ENCODE measurements at regions not wholly inside any gene's neighbourhood (a gene's known extent, or its start where the extent isn't known, plus 50 kb on each side); places are given as distances from the start of the nearest gene placed in this dataset.

- no TSS peak for BruUV-seq (replicated peaks)
- no peaks in the 10 kb centered on the region for H3K4me1 ChIP-seq (ENCODE audit: control insufficient read depth, extremely low read depth, insufficient read depth, low read length)
- no peaks in the 10 kb centered on the region for H3K27me3 ChIP-seq (ENCODE audit: control insufficient read depth in 2 of 2, insufficient read depth in 2 of 2, low read length in 2 of 2)
- H3K9me3 ChIP-seq (replicated peaks; ENCODE audit: control insufficient read depth, insufficient read depth, low read length): no peaks in the 10 kb centered on the region
- dilution Hi-C loops (cut with MboI; ENCODE audit: extremely low pct_ligation_motif_present, low sequenced_read_pairs) (no loop called here), intact Hi-C loops (cut with micrococcal nuclease) (no loop called here)
- FAIRE-seq: no peak
- H3K79me2 ChIP-seq (ENCODE audit: control insufficient read depth, insufficient read depth, low read length): no peaks in the 10 kb centered on the region
- ChIA-PET POLR2A (no interaction called here), CTCF (no interaction called here)
- H3K36me3 ChIP-seq (ENCODE audit: control insufficient read depth in 2 of 2, extremely low read depth in 1 of 2, insufficient read depth in 2 of 2, low read length in 2 of 2): no peaks in the 10 kb centered on the region
- no peaks in the 10 kb centered on the region for H3K9me1 ChIP-seq (replicated peaks; ENCODE audit: control insufficient read depth, extremely low read depth, insufficient read depth, low read length)
- no peak overlapping the region for H3K9ac ChIP-seq (replicated peaks; ENCODE audit: extremely low read depth, insufficient read depth, low read length)
- no peaks in the 10 kb centered on the region for H4K20me1 ChIP-seq (replicated peaks; ENCODE audit: control insufficient read depth, extremely low read depth, insufficient read depth, low read length)
- no peak overlapping the region for H2AFZ ChIP-seq (ENCODE audit: low read depth, low read length)
- DNase-seq (ENCODE audit: low read depth, low spot score): no peak
- TF ChIP-seq MYC (IDR thresholded peaks at IDR 0.05; ENCODE audit: low read depth, low read length) (no peak), CTCF (IDR thresholded peaks at IDR 0.05; ENCODE audit: extremely low read depth in 1 of 2, insufficient read depth in 1 of 2, low read depth in 1 of 2, low read length in 2 of 2) (no peak), POLR2A (IDR thresholded peaks at IDR 0.05; ENCODE audit: low read depth, low read length) (no peak), JUN (IDR thresholded peaks at IDR 0.05; ENCODE audit: borderline replicate concordance, insufficient read depth, insufficient read length, low read depth) (no peak), FOS (IDR thresholded peaks at IDR 0.05; ENCODE audit: borderline replicate concordance, insufficient read depth, low read length) (no peak), POLR2AphosphoS5 (IDR thresholded peaks at IDR 0.05; ENCODE audit: insufficient read depth, low read depth, low read length) (no peak), MAX (IDR thresholded peaks at IDR 0.05; ENCODE audit: insufficient read depth, insufficient read length) (no peak), GATA2 (IDR thresholded peaks at IDR 0.05; ENCODE audit: insufficient read depth, insufficient read length, low read depth, low read length) (no peak), EZH2 (IDR thresholded peaks at IDR 0.05; ENCODE audit: borderline replicate concordance, low read depth, low read length, severe bottlenecking) (no peak)
- no peak overlapping the region for H3K27ac ChIP-seq (ENCODE audit: insufficient read depth, low read depth, low read length)
- H3K4me2 ChIP-seq (ENCODE audit: insufficient read depth, low read length): no peak overlapping the region
- no peak overlapping the region for H3K4me3 ChIP-seq (replicated peaks in 1 of 3; ENCODE audit: insufficient read depth in 1 of 3, low read depth in 1 of 3, low read length in 3 of 3)
Observed at GRCh38 chr20:40319056-40319455, 370.0 kb downstream of the MAFB start.
